Upper lobe of left lung (tissue), 6 donors: ENCODE measurements at regions not wholly inside any gene's neighbourhood (a gene's known extent, or its start where the extent isn't known, plus 50 kb on each side); places are given as distances from the start of the nearest gene placed in this dataset.

Source experiments
- ATAC-seq, 2 donors: fragments of 200-7000 bp; cut with Tn5 transposase; one replicate each; pipeline ENCODE4 v1.9.1; 2022; ENCODE audit warnings: mild to moderate bottlenecking in 2 of 2, moderate library complexity in 2 of 2; ENCODE audit not compliant: low FRiP score in 2 of 2
- DNase-seq, 2 donors: peaks; one replicate each; pipeline ENCODE4 v3.0.0-alpha.2; 2019 to 2020
- H3K27ac ChIP-seq, 4 donors: fragments of 200-600 bp; sonication (generic); one replicate each; pipeline ENCODE4 v1.5.1; 2016 to 2019
- H3K27me3 ChIP-seq, 4 donors: fragments of 200-600 bp; sonication (generic); one replicate each; pipeline ENCODE4 v1.5.1; 2017 to 2019
- H3K36me3 ChIP-seq, 4 donors: fragments of 200-600 bp; sonication (generic); one replicate each; pipeline ENCODE4 v1.5.1; 2016 to 2019
- H3K4me1 ChIP-seq, 4 donors: fragments of 200-600 bp; sonication (generic); one replicate each; pipeline ENCODE4 v1.5.1; 2018 to 2019
- H3K4me3 ChIP-seq, 4 donors: fragments of 200-600 bp; sonication (generic); one replicate each; pipeline ENCODE4 v1.5.1; 2017 to 2019; ENCODE audit warnings: mild to moderate bottlenecking in 2 of 4, moderate library complexity in 1 of 4
- H3K9me3 ChIP-seq, 4 donors: fragments of 200-600 bp; sonication (generic); one replicate each; pipeline ENCODE4 v1.5.1; 2018 to 2019
- CTCF ChIP-seq, 6 experiments: fragments of 450-650 bp in 4 of 6; fragments of 200-600 bp in 2 of 6; sonication (generic) in 2 of 6; IDR thresholded peaks; one replicate each; pipeline ENCODE4 v1.5.1; 2016 to 2019; ENCODE audit warnings: antibody characterized with exemption in 6 of 6
- EP300 ChIP-seq, 4 donors: sonication (generic); formaldehyde crosslinking; IDR thresholded peaks; one replicate each; pipeline ENCODE4 v1.5.1; 2017; ENCODE audit warnings: antibody characterized with exemption in 4 of 4, control low read depth in 2 of 4
- POLR2A ChIP-seq, 4 donors: fragments of 450-650 bp; IDR thresholded peaks; one replicate each; pipeline ENCODE4 v1.5.1; 2016 to 2017; ENCODE audit warnings: antibody characterized with exemption in 4 of 4, mild to moderate bottlenecking in 2 of 4
- POLR2AphosphoS5 ChIP-seq, 2 donors: sonication (generic); formaldehyde crosslinking; IDR thresholded peaks; one replicate each; pipeline ENCODE4 v1.5.1; 2017; ENCODE audit warnings: antibody characterized with exemption in 2 of 2
- WGBS, 2 donors: methylation state at CpG; one replicate each; pipeline ENCODE4 v1.1.5; 2017 to 2018; 5-methylcytosine and 5-hydroxymethylcytosine counted together
- donor health status: DM: no; HTN: no; CAD: no; lungs with moderate emphysema.
- donor health status: DM: no; HTN: yes; CAD: no; lungs with severe emphysema.

- 65 to 66% methylated on average over 3 of the region's 3 CpGs for WGBS, 2 donors
- Histone ChIP-seq H3K9me3 (no peaks in the 10 kb centered on the region), H3K27ac (no peak overlapping the region), H3K27me3 (no peaks in the 10 kb centered on the region), H3K4me1 (no peaks in the 10 kb centered on the region), H3K36me3 (no peaks in the 10 kb centered on the region), H3K4me3 (no peak overlapping the region)
- TF ChIP-seq EP300 (IDR thresholded peaks at IDR 0.05), result no peak
- TF ChIP-seq POLR2AphosphoS5 (IDR thresholded peaks at IDR 0.05), result no peak
- TF ChIP-seq CTCF (IDR thresholded peaks at IDR 0.05), result no peak
- TF ChIP-seq POLR2A (IDR thresholded peaks at IDR 0.05), result no peak
- DNase-seq (no peak), ATAC-seq (no peak)
These were observed 359.1 kb upstream of the DAB2 start for GRCh38 chr5:39783756-39784421.

- no peak for ATAC-seq
- no peak overlapping the region for H3K4me3 ChIP-seq
- TF ChIP-seq POLR2AphosphoS5 (IDR thresholded peaks at IDR 0.05), result no peak
- TF ChIP-seq EP300 (IDR thresholded peaks at IDR 0.05), result no peak
- TF ChIP-seq POLR2A (IDR thresholded peaks at IDR 0.05), result no peak
- TF ChIP-seq CTCF (IDR thresholded peaks at IDR 0.05), result no peak
- H3K36me3 ChIP-seq, result no peaks in the 10 kb centered on the region
- no peaks in the 10 kb centered on the region for H3K9me3 ChIP-seq
- no peak for DNase-seq
- H3K27me3 ChIP-seq, result no peaks in the 10 kb centered on the region
- no peaks in the 10 kb centered on the region for H3K4me1 ChIP-seq
- H3K27ac ChIP-seq, result no peak overlapping the region
These were observed 355.6 kb upstream of the DAB2 start for GRCh38 chr5:39780347-39780746.

GRCh38 chr5:39779831-39780230 is 355.1 kb upstream of the DAB2 start:
- 92 to 94% methylated on average over 1 of the region's 1 CpG for WGBS, 2 donors
- Histone ChIP-seq H3K27me3 (no peaks in the 10 kb centered on the region), H3K4me3 (no peak overlapping the region), H3K27ac (no peak overlapping the region), H3K36me3 (no peaks in the 10 kb centered on the region), H3K4me1 (no peaks in the 10 kb centered on the region), H3K9me3 (no peaks in the 10 kb centered on the region)
- no peak for ATAC-seq
- TF ChIP-seq POLR2A (IDR thresholded peaks at IDR 0.05), result no peak
- no peak for TF ChIP-seq EP300 (IDR thresholded peaks at IDR 0.05)
- TF ChIP-seq CTCF (IDR thresholded peaks at IDR 0.05), result no peak
- no peak for TF ChIP-seq POLR2AphosphoS5 (IDR thresholded peaks at IDR 0.05)
- no peak for DNase-seq

- no peak overlapping the region for H3K27ac ChIP-seq
- no peaks in the 10 kb centered on the region for H3K27me3 ChIP-seq
- H3K36me3 ChIP-seq, result no peaks in the 10 kb centered on the region
- ATAC-seq, result no peak
- no peak for DNase-seq
- H3K9me3 ChIP-seq, result no peaks in the 10 kb centered on the region
- no peaks in the 10 kb centered on the region for H3K4me1 ChIP-seq
- 82 to 89% methylated on average over 5 of the region's 5 CpGs for WGBS, 2 donors
- TF ChIP-seq POLR2A (IDR thresholded peaks at IDR 0.05) (no peak), CTCF (IDR thresholded peaks at IDR 0.05) (no peak), POLR2AphosphoS5 (IDR thresholded peaks at IDR 0.05) (no peak), EP300 (IDR thresholded peaks at IDR 0.05) (no peak)
- H3K4me3 ChIP-seq, result no peak overlapping the region
These were observed 351.1 kb upstream of the DAB2 start for GRCh38 chr5:39775797-39776365.
